IMR-90 (cell line): ENCODE measurements at regions not wholly inside any gene's neighbourhood (a gene's known extent, or its start where the extent isn't known, plus 50 kb on each side); places are given as distances from the start of the nearest gene placed in this dataset.

Source experiments
- ATAC-seq: fragments of 200-7000 bp; cut with Tn5 transposase; 2 replicates; pipeline ENCODE4 v1.9.1; 2020; ENCODE audit warnings: low read depth, mild to moderate bottlenecking, moderate library complexity
- BruUV-seq: library from RNA; stranded (reverse); fragments of 400-500 nt; replicated peaks from 2 replicates; lab custom pipeline; 2021; lab: Mats Ljungman, UMichigan
- CTCF ChIA-PET: fragments of 300-600 bp; formaldehyde crosslinking; extraction: SDS; loops from one replicate; lab custom pipeline; 2021; ENCODE audit warnings: antibody characterized with exemption; lab: Yijun Ruan, JAX
- POLR2A ChIA-PET: fragments of 300-600 bp; sonication (Branson Sonifier 250); formaldehyde crosslinking; loops from one replicate; lab custom pipeline; 2022; ENCODE audit warnings: antibody characterized with exemption; ENCODE audit not compliant: unreplicated experiment; lab: Charles Lee
- DNase-seq: peaks from one replicate; pipeline ENCODE4 v3.0.0; 2013
- H2AFZ ChIP-seq: replicated peaks from 2 replicates; pipeline ENCODE3; 2013; ENCODE audit warnings: low read length, mild to moderate bottlenecking; ENCODE audit not compliant: poor library complexity
- H2AK5ac ChIP-seq: 2 replicates; pipeline ENCODE4 v1.6.1; 2013; ENCODE audit warnings: low read depth, low read length, inconsistent platforms
- H2AK9ac ChIP-seq: replicated peaks from 2 replicates; pipeline ENCODE3; 2013; ENCODE audit warnings: mild to moderate bottlenecking, low read depth, low read length, moderate library complexity; ENCODE audit not compliant: poor library complexity
- H2BK120ac ChIP-seq: 2 replicates; pipeline ENCODE4 v1.6.1; 2013; ENCODE audit warnings: low read depth, low read length, inconsistent platforms
- H2BK15ac ChIP-seq: 3 replicates; pipeline ENCODE4 v1.6.1; 2013; ENCODE audit warnings: low read depth, low read length, inconsistent platforms
- H2BK20ac ChIP-seq: 2 replicates; pipeline ENCODE4 v1.6.1; 2013; ENCODE audit warnings: low read depth, mild to moderate bottlenecking, inconsistent platforms, low read length, moderate library complexity
- H2BK5ac ChIP-seq: 2 replicates; pipeline ENCODE4 v1.6.1; 2013; ENCODE audit warnings: mild to moderate bottlenecking, low read depth, low read length, inconsistent platforms; ENCODE audit not compliant: poor library complexity, severe bottlenecking
- H3K14ac ChIP-seq: replicated peaks from 2 replicates; pipeline ENCODE4 v1.6.1; 2013; ENCODE audit warnings: low read depth, low read length, inconsistent platforms
- H3K18ac ChIP-seq: 2 replicates; pipeline ENCODE4 v1.6.1; 2013; ENCODE audit warnings: low read depth, low read length, control low read depth
- H3K23ac ChIP-seq: 2 replicates; pipeline ENCODE4 v1.6.1; 2013; ENCODE audit warnings: low read depth, low read length, inconsistent platforms
- H3K27ac ChIP-seq: 2 replicates; pipeline ENCODE4 v1.5.1; 2013; ENCODE audit warnings: mild to moderate bottlenecking, control low read depth, low read length; ENCODE audit not compliant: insufficient read depth
- H3K27me3 ChIP-seq: 2 replicates; pipeline ENCODE4 v1.6.1; 2013; ENCODE audit warnings: low read length; ENCODE audit not compliant: control insufficient read depth, insufficient read depth
- H3K36me3 ChIP-seq: 2 replicates; pipeline ENCODE4 v1.6.1; 2013; ENCODE audit warnings: low read length, mixed read lengths; ENCODE audit not compliant: control insufficient read depth, insufficient read depth
- H3K4ac ChIP-seq: 2 replicates; pipeline ENCODE4 v1.6.1; 2013; ENCODE audit warnings: low read depth, low read length, inconsistent platforms
- H3K4me1 ChIP-seq: 2 replicates; pipeline ENCODE4 v1.6.1; 2013; ENCODE audit warnings: low read length, mixed read lengths; ENCODE audit not compliant: control insufficient read depth, insufficient read depth
- H3K4me2 ChIP-seq: 2 replicates; pipeline ENCODE4 v1.6.1; 2013; ENCODE audit warnings: low read depth, mild to moderate bottlenecking, control low read depth, low read length, moderate library complexity
- H3K4me3 ChIP-seq: 2 replicates; pipeline ENCODE4 v1.5.1; 2013; ENCODE audit warnings: low read depth, mild to moderate bottlenecking, control low read depth, low read length, moderate library complexity; ENCODE audit not compliant: insufficient read depth
- H3K56ac ChIP-seq: 2 replicates; pipeline ENCODE4 v1.6.1; 2013; ENCODE audit warnings: low read length, inconsistent platforms; ENCODE audit not compliant: insufficient read depth; ENCODE audit errors: extremely low read depth
- H3K79me1 ChIP-seq, 2 experiments: 2 replicates each; pipeline ENCODE4 v1.6.1; 2013; ENCODE audit warnings: low read length in 2 of 2, inconsistent platforms in 1 of 2, low read depth in 1 of 2
- H3K9ac ChIP-seq: 2 replicates; pipeline ENCODE4 v1.6.1; 2013; ENCODE audit warnings: low read depth, low read length, control low read depth
- H3K9me1 ChIP-seq: 2 replicates; pipeline ENCODE4 v1.6.1; 2013; ENCODE audit warnings: low read length, inconsistent platforms; ENCODE audit not compliant: insufficient read depth
- H3K9me3 ChIP-seq: 2 replicates; pipeline ENCODE4 v1.6.1; 2013; ENCODE audit warnings: low read length; ENCODE audit not compliant: control insufficient read depth, insufficient read depth
- H4K20me1 ChIP-seq: 2 replicates; pipeline ENCODE4 v1.6.1; 2013; ENCODE audit warnings: low read length, inconsistent platforms; ENCODE audit not compliant: insufficient read depth
- H4K5ac ChIP-seq: 2 replicates; pipeline ENCODE4 v1.6.1; 2013; ENCODE audit warnings: mild to moderate bottlenecking, low read depth, low read length, control low read depth
- H4K8ac ChIP-seq, 2 experiments: 2 replicates each; pipeline ENCODE4 v1.6.1; 2013; ENCODE audit warnings: low read depth in 2 of 2, low read length in 2 of 2, control low read depth in 1 of 2, inconsistent platforms in 1 of 2
- H4K91ac ChIP-seq: 2 replicates; pipeline ENCODE4 v1.6.1; 2013; ENCODE audit warnings: low read depth, low read length, inconsistent platforms; ENCODE audit not compliant: insufficient read depth
- BHLHE40 ChIP-seq: fragments of 150-350 bp; IDR thresholded peaks from 2 replicates; pipeline ENCODE4 v1.6.1; 2016; ENCODE audit warnings: mild to moderate bottlenecking, low read depth, low read length
- CEBPB ChIP-seq: IDR thresholded peaks from 2 replicates; pipeline ENCODE4 v1.6.1; 2012; ENCODE audit warnings: low read depth, low read length, improper control_type of control experiment
- CHD1 ChIP-seq: IDR thresholded peaks from 2 replicates; pipeline ENCODE4 v1.6.1; 2012; ENCODE audit warnings: low read depth, low read length, improper control_type of control experiment
- CTCF ChIP-seq: conservative IDR thresholded peaks from 2 replicates; pipeline ENCODE4 v1.5.1; 2012; ENCODE audit warnings: mild to moderate bottlenecking, low read depth, low read length, improper control_type of control experiment
- ELK1 ChIP-seq: fragments of 150-350 bp; IDR thresholded peaks from 2 replicates; pipeline ENCODE4 v1.6.1; 2016; ENCODE audit warnings: low read depth, mild to moderate bottlenecking, low read length, moderate library complexity, borderline replicate concordance
- FOS ChIP-seq: fragments of 150-350 bp; IDR thresholded peaks from 2 replicates; pipeline ENCODE4 v1.6.1; 2016; ENCODE audit warnings: low read depth, low read length
- MAFK ChIP-seq: IDR thresholded peaks from 2 replicates; pipeline ENCODE4 v1.6.1; 2012; ENCODE audit warnings: low read depth, low read length, improper control_type of control experiment
- MAZ ChIP-seq: IDR thresholded peaks from 2 replicates; pipeline ENCODE4 v1.6.1; 2012; ENCODE audit warnings: low read depth, mild to moderate bottlenecking, low read length, improper control_type of control experiment, moderate library complexity, borderline replicate concordance
- MXI1 ChIP-seq: IDR thresholded peaks from 2 replicates; pipeline ENCODE4 v1.6.1; 2012; ENCODE audit warnings: low read depth, mild to moderate bottlenecking, low read length, moderate library complexity, borderline replicate concordance
- NFE2L2 ChIP-seq: fragments of 150-350 bp; IDR thresholded peaks from 2 replicates; pipeline ENCODE4 v1.6.1; 2016; ENCODE audit warnings: low read depth, mild to moderate bottlenecking, low read length
- POLR2A ChIP-seq: IDR thresholded peaks from 2 replicates; pipeline ENCODE4 v1.6.1; 2012; ENCODE audit warnings: mild to moderate bottlenecking, low read depth, low read length
- RAD21 ChIP-seq: IDR thresholded peaks from 2 replicates; pipeline ENCODE4 v1.6.1; 2012; ENCODE audit warnings: low read length, improper control_type of control experiment
- RCOR1 ChIP-seq: IDR thresholded peaks from 2 replicates; pipeline ENCODE4 v1.6.1; 2012; ENCODE audit warnings: mild to moderate bottlenecking, low read length, improper control_type of control experiment; ENCODE audit not compliant: insufficient replicate concordance
- RFX5 ChIP-seq: IDR thresholded peaks from 2 replicates; pipeline ENCODE4 v1.8.0; 2012; ENCODE audit warnings: low read depth, mild to moderate bottlenecking, low read length, moderate library complexity
- SMC3 ChIP-seq: fragments of 150-350 bp; IDR thresholded peaks from 2 replicates; pipeline ENCODE4 v1.6.1; 2016; ENCODE audit warnings: low read depth, mild to moderate bottlenecking, antibody characterized with exemption, low read length, moderate library complexity
- USF2 ChIP-seq: fragments of 150-350 bp; IDR thresholded peaks from 2 replicates; pipeline ENCODE4 v1.6.1; 2017; ENCODE audit warnings: mild to moderate bottlenecking, antibody characterized with exemption, low read length, low read depth
- WGBS, 2 experiments: methylation state at CpG; one replicate each; pipeline versions ENCODE4 v1.1.5 to v1.1.7; 2013; ENCODE audit warnings: missing lambda C conversion rate in 2 of 2; ENCODE audit not compliant: insufficient read length in 1 of 2; ENCODE audit errors: extremely low coverage in 2 of 2; 5-methylcytosine and 5-hydroxymethylcytosine counted together
- dilution Hi-C: fragments of 300-500 bp; cut with HindIII; formaldehyde crosslinking; loops from one replicate; pipeline ENCODE4 v1.14.3; 2018; ENCODE audit warnings: low sequenced_read_pairs; ENCODE audit not compliant: unreplicated experiment
- in situ Hi-C: fragments of 300-500 bp; cut with MboI; formaldehyde crosslinking; loops from 3 replicates; pipeline ENCODE4 v1.14.3; 2019; ENCODE audit warnings: low sequenced_read_pairs, inconsistent platforms, mixed read lengths
- intact Hi-C: fragments of 100-400 bp; cut with micrococcal nuclease; formaldehyde crosslinking; loops from 2 replicates; pipeline ENCODE4 v1.10.0; 2022

GRCh38 chr14:38110258-38110657, 97.4 kb upstream of the SSTR1 start:
- Histone ChIP-seq H4K20me1 (no peaks in the 10 kb centered on the region), H4K91ac (no peak overlapping the region), H2AK5ac (no peak overlapping the region), H3K18ac (peak overlapping the region; percentile 66; the same call in 1 of the 2 replicates), H3K9ac (no peak overlapping the region), H2BK120ac (no peak overlapping the region), H3K79me1 (no peaks in the 10 kb centered on the region), H2AFZ (no peak overlapping the region), H3K27me3 (no peaks in the 10 kb centered on the region), H2AK9ac (no peak overlapping the region), H3K14ac (no peak overlapping the region), H2BK15ac (peak overlapping the region; percentile 27; the same call in 1 of the 3 replicates), H3K23ac (no peak overlapping the region), H3K27ac (no peak overlapping the region), H3K4ac (no peak overlapping the region), H3K9me1 (no peaks in the 10 kb centered on the region), H2BK20ac (no peak overlapping the region), H2BK5ac (peak overlapping the region; percentile 96), H4K8ac (no peak overlapping the region), H3K56ac (no peak overlapping the region), H3K36me3 (no peaks in the 10 kb centered on the region), H3K4me1 (no peaks in the 10 kb centered on the region), H4K5ac (peak overlapping the region; percentile 40; the same call in 1 of the 2 replicates), H3K9me3 (peaks cover 2% of the 10 kb centered on the region; the same call in 1 of the 2 replicates), H3K4me3 (no peak overlapping the region), H3K4me2 (no peak overlapping the region)
- CTCF ChIA-PET = no interaction called here
- dilution Hi-C loops = no loop called here
- no peak for ATAC-seq
- BruUV-seq = no TSS peak
- intact Hi-C loops = no loop called here
- in situ Hi-C loops = no loop called here
- POLR2A ChIA-PET = no interaction called here
- no peak for DNase-seq
- TF ChIP-seq MXI1 (no peak), BHLHE40 (no peak), CTCF (no peak), CHD1 (no peak), SMC3 (no peak), NFE2L2 (no peak), MAFK (no peak), POLR2A (no peak), ELK1 (no peak), CEBPB (no peak), RFX5 (no peak), RAD21 (no peak), FOS (no peak), RCOR1 (no peak), MAZ (no peak), USF2 (no peak)
- no CpG with 5 or more reads among the region's 1 CpG for WGBS, 2 experiments
